ENCODE measurements at regions not wholly inside any gene's neighbourhood (a gene's known extent, or its start where the extent isn't known, plus 50 kb on each side); places are given as distances from the start of the nearest gene placed in this dataset.

DNA sequence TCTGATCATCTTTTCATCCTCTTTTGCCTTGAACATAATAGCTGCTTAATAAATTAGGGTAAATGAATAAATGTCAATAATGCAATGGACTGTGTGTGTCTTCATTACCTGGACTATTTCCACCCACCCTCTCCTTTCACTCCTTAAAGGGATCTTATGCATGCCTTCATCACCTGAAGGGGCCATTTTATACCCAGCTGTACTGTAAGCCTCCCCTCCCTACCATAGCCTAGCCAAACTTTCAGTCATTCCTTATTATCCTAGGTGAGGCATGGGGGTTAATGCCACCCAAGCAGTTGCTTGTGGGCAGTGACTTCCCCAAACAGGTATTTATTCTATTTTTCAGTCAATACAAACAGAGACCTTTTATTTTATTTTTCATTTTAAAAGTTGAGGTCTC is 127.8 kb upstream of the PARP11 start:
- POLR2A ChIA-PET = no interaction called here
- no peak for DNase-seq

DNA sequence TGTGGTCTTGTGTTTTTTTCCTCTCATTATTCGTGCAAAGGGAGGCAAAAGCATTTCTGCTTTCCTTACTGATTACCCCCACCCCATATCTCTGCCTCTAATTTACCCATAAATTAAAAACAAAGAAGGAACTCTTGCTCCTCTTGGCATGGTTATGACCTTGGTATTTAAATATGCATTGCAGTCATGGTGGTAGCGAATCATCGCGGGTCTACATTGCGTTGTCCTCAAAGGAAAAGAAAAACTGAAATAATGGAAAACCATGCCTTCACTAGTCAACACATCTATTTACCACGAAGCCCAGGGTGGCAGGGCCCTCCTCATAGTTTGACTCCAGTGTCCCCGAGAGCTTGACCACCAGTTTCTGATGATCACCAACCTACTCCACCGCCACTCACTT is 126.7 kb upstream of the PARP11 start:
- peaks cover 0 to 3% (median 0%) of the 10 kb centered on the region in 3 donors for H3K9me3 ChIP-seq (ENCODE audit: control extremely low read depth in 1 of 3, control insufficient read depth in 2 of 3, insufficient read depth in 1 of 3, low read length in 2 of 3)
- TF ChIP-seq EZH2 (IDR thresholded peaks at IDR 0.05; ENCODE audit: borderline replicate concordance, insufficient read depth, low read depth, low read length, poor library complexity, severe bottlenecking) (no peak), CTCF (IDR thresholded peaks at IDR 0.05) (no peak)
- peaks cover 0 to 3% (median under 1%) of the 10 kb centered on the region in 4 experiments for H3K27me3 ChIP-seq (replicated peaks in 1 of 4; ENCODE audit: control extremely low read depth in 1 of 4, control insufficient read depth in 3 of 4, insufficient read depth in 4 of 4, low read length in 3 of 4)
- CTCF ChIA-PET = interaction anchor here (1.2 to 15.2 kb wide), 6 partner anchors 9 to 278 kb away, joined by 3 to 293 read pairs (median 6); no protein-coding TSS in a partner anchor
- Mint-ChIP-seq H3K4me3 (no peak overlapping the region), H3K27ac (no peak overlapping the region), H3K9me3 (ENCODE audit: insufficient read depth) (no peaks in the 10 kb centered on the region), H3K27me3 (peaks cover 3% of the 10 kb centered on the region), H3K4me1 (no peaks in the 10 kb centered on the region)
- no peaks in the 10 kb centered on the region for H3K36me3 ChIP-seq (replicated peaks in 1 of 2; ENCODE audit: control extremely low read depth in 1 of 2, control insufficient read depth in 1 of 2, extremely low read depth in 1 of 2, insufficient read depth in 2 of 2, low read length in 1 of 2)
- H3K4me3 ChIP-seq (ENCODE audit: control extremely low read depth in 1 of 5, extremely low read depth in 1 of 5, insufficient read depth in 1 of 5, low read depth in 2 of 5, low read length in 4 of 5) = no peak overlapping the region
- no peak overlapping the region for H3K4me2 ChIP-seq (replicated peaks; ENCODE audit: low read depth, low read length, poor library complexity, severe bottlenecking)
- DNase-seq (no peak), ATAC-seq (ENCODE audit: low read depth) (no peak)
- H2AFZ ChIP-seq (ENCODE audit: insufficient read depth, low read depth, low read length, poor library complexity, severe bottlenecking) = no peak overlapping the region
- H3K4me1 ChIP-seq (ENCODE audit: control insufficient read depth in 2 of 2, insufficient read depth in 2 of 2, low read length in 2 of 2) = no peaks in the 10 kb centered on the region
- intact Hi-C loops (cut with micrococcal nuclease) = no loop called here
- no peak overlapping the region for H3K9ac ChIP-seq (ENCODE audit: low read length)
- POLR2A ChIA-PET = no interaction called here
- WGBS (ENCODE audit: insufficient coverage) = 90% methylated on average over 4 of the region's 8 CpGs
- H4K20me1 ChIP-seq (ENCODE audit: control insufficient read depth, insufficient read depth, low read length, poor library complexity, severe bottlenecking) = no peaks in the 10 kb centered on the region
- H3K27ac ChIP-seq (ENCODE audit: low read length in 2 of 2) = no peak overlapping the region
- no peaks in the 10 kb centered on the region for H3K79me2 ChIP-seq (ENCODE audit: control insufficient read depth, insufficient read depth, low read length)

More for the DNA sequence above, 127.8 kb upstream of the PARP11 start:
- Histone ChIP-seq H4K20me1 (ENCODE audit: control insufficient read depth, insufficient read depth, low read length, poor library complexity, severe bottlenecking) (no peaks in the 10 kb centered on the region), H3K9me3 (ENCODE audit: control extremely low read depth in 1 of 3, control insufficient read depth in 2 of 3, insufficient read depth in 1 of 3, low read length in 2 of 3) (peaks cover 0 to 3% (median 0%) of the 10 kb centered on the region in 3 donors), H3K27ac (ENCODE audit: low read length in 2 of 2) (no peak overlapping the region), H3K36me3 (replicated peaks in 1 of 2; ENCODE audit: control extremely low read depth in 1 of 2, control insufficient read depth in 1 of 2, extremely low read depth in 1 of 2, insufficient read depth in 2 of 2, low read length in 1 of 2) (no peaks in the 10 kb centered on the region), H2AFZ (ENCODE audit: insufficient read depth, low read depth, low read length, poor library complexity, severe bottlenecking) (no peak overlapping the region), H3K4me1 (ENCODE audit: control insufficient read depth in 2 of 2, insufficient read depth in 2 of 2, low read length in 2 of 2) (no peaks in the 10 kb centered on the region), H3K9ac (ENCODE audit: low read length) (no peak overlapping the region), H3K27me3 (replicated peaks in 1 of 4; ENCODE audit: control extremely low read depth in 1 of 4, control insufficient read depth in 3 of 4, insufficient read depth in 4 of 4, low read length in 3 of 4) (peaks cover 0 to 3% (median under 1%) of the 10 kb centered on the region in 4 experiments), H3K4me2 (replicated peaks; ENCODE audit: low read depth, low read length, poor library complexity, severe bottlenecking) (no peak overlapping the region), H3K79me2 (ENCODE audit: control insufficient read depth, insufficient read depth, low read length) (no peaks in the 10 kb centered on the region), H3K4me3 (ENCODE audit: control extremely low read depth in 1 of 5, extremely low read depth in 1 of 5, insufficient read depth in 1 of 5, low read depth in 2 of 5, low read length in 4 of 5) (no peak overlapping the region)
- CTCF ChIA-PET = interaction anchor here (1.0 to 15.2 kb wide), 4 partner anchors 9 to 277 kb away, joined by 3 to 293 read pairs (median 6); no protein-coding TSS in a partner anchor
- H3K9me3 Mint-ChIP-seq (ENCODE audit: insufficient read depth) = no peaks in the 10 kb centered on the region
- H3K27me3 Mint-ChIP-seq = peaks cover 3% of the 10 kb centered on the region
- no peaks in the 10 kb centered on the region for H3K4me1 Mint-ChIP-seq
- TF ChIP-seq CTCF (IDR thresholded peaks at IDR 0.05) (no peak), EZH2 (IDR thresholded peaks at IDR 0.05; ENCODE audit: borderline replicate concordance, insufficient read depth, low read depth, low read length, poor library complexity, severe bottlenecking) (no peak)
- ATAC-seq (ENCODE audit: low read depth) = no peak
- intact Hi-C loops (cut with micrococcal nuclease) = no loop called here
- no peak overlapping the region for H3K27ac Mint-ChIP-seq
- H3K4me3 Mint-ChIP-seq = no peak overlapping the region
